Panc1 (cell line): ENCODE measurements at regions not wholly inside any gene's neighbourhood (a gene's known extent, or its start where the extent isn't known, plus 50 kb on each side); places are given as distances from the start of the nearest gene placed in this dataset.

Experiments
- ATAC-seq: fragments of 200-7000 bp; cut with Tn5 transposase; 2 replicates; pipeline ENCODE4 v1.9.1; 2020; ENCODE audit warnings: mild to moderate bottlenecking, moderate library complexity
- BruUV-seq: library from RNA; stranded (reverse); fragments of 400-500 nt; replicated peaks from 2 replicates; lab custom pipeline; 2021; lab: Mats Ljungman, UMichigan
- CTCF ChIA-PET: fragments of 300-600 bp; sonication (Branson Sonifier 250); formaldehyde crosslinking; loops from one replicate; lab custom pipeline; 2022; ENCODE audit warnings: antibody characterized with exemption; lab: Charles Lee
- POLR2A ChIA-PET: fragments of 300-600 bp; sonication (Branson Sonifier 250); formaldehyde crosslinking; loops from one replicate; lab custom pipeline; 2022; ENCODE audit warnings: antibody characterized with exemption; lab: Charles Lee
- DNase-seq: peaks from one replicate; pipeline ENCODE4 v3.0.0-alpha.2; 2010; ENCODE audit warnings: low read depth, low spot score
- H3K27ac ChIP-seq: 2 replicates; pipeline ENCODE4 v1.5.1; 2011; ENCODE audit warnings: mild to moderate bottlenecking, low read length, inconsistent platforms
- H3K27me3 ChIP-seq: fragments of 200-500 bp; sonication (Bioruptor generic); 2 replicates; pipeline ENCODE4 v1.6.0; 2014; ENCODE audit warnings: low read length, inconsistent platforms; ENCODE audit not compliant: control insufficient read depth, insufficient read depth
- H3K36me3 ChIP-seq: fragments of 200-500 bp; sonication (Bioruptor generic); 2 replicates; pipeline ENCODE4 v1.5.1; 2014; ENCODE audit warnings: inconsistent platforms, mild to moderate bottlenecking, low read length, moderate library complexity; ENCODE audit not compliant: control insufficient read depth, insufficient read depth
- H3K4me1 ChIP-seq: 2 replicates; pipeline ENCODE4 v1.5.1; 2011; ENCODE audit warnings: inconsistent platforms, mild to moderate bottlenecking, low read length, moderate library complexity; ENCODE audit not compliant: control insufficient read depth, insufficient read depth
- H3K4me3 ChIP-seq, 2 experiments: 2 replicates each; pipeline ENCODE4 v1.5.1; 2011 to 2012; ENCODE audit warnings: low read depth in 2 of 2, low read length in 2 of 2, mild to moderate bottlenecking in 2 of 2, inconsistent platforms in 1 of 2, moderate library complexity in 1 of 2
- H3K9me3 ChIP-seq: fragments of 200-500 bp; sonication (Bioruptor generic); 2 replicates; pipeline ENCODE4 v1.5.1; 2014; ENCODE audit warnings: low read depth, mild to moderate bottlenecking, inconsistent platforms, low read length, moderate library complexity; ENCODE audit not compliant: control insufficient read depth, insufficient read depth
- POLR2AphosphoS5 ChIP-seq: IDR thresholded peaks from 2 replicates; pipeline ENCODE4 v1.6.1; 2012; ENCODE audit warnings: mild to moderate bottlenecking, low read depth, low read length, moderate library complexity
- SIN3A ChIP-seq: IDR thresholded peaks from 2 replicates; pipeline ENCODE4 v1.6.1; 2012; ENCODE audit warnings: low read depth, mild to moderate bottlenecking, low read length, moderate library complexity, borderline replicate concordance; ENCODE audit not compliant: insufficient read depth
- TCF7L2 ChIP-seq: IDR thresholded peaks from 2 replicates; pipeline ENCODE4 v1.6.1; 2011; ENCODE audit warnings: mild to moderate bottlenecking, low read depth, low read length, inconsistent platforms
- in situ Hi-C: cut with HindIII; loops from 2 replicates; pipeline ENCODE4 v1.10.0; 2016; ENCODE audit warnings: low sequenced_read_pairs, low pct_unique_long_range_greater_than_20kb
- intact Hi-C: fragments of 100-400 bp; cut with micrococcal nuclease; formaldehyde crosslinking; loops from one replicate; pipeline ENCODE4 v1.10.0; 2022; ENCODE audit not compliant: unreplicated experiment
- TF ChIP-seq, protein P1 (sequence below): fragments of 450-650 bp; IDR thresholded peaks from 2 replicates; pipeline ENCODE4 v1.5.1; 2017; ENCODE audit warnings: mild to moderate bottlenecking
- TF ChIP-seq, protein P2 (sequence below), 2 experiments: IDR thresholded peaks; 2 replicates each; pipeline ENCODE4 v1.6.1; 2011 to 2012; ENCODE audit warnings: low read depth in 2 of 2, control low read depth in 1 of 2, low read length in 1 of 2, mild to moderate bottlenecking in 1 of 2, moderate library complexity in 1 of 2; ENCODE audit not compliant: insufficient read depth in 1 of 2

DNA sequence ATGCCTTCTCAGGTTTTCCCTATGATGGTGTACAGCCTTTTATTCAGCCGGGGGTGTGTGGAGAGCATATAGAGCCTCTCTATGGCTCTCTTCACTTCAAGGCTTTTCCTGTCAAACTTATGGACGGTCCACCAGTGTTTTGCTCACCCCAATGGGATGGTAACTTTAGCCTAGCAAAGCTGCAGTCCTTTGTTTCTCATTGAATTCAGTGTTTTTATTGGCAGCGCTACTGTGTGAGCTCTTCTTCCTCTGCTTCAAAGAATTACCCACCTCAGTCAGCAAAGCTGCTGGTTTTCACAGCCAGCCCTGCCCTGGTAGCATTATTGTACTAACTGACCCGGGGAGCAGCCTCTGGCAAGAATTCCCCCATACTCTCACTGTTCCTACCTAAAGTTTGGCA, 145.3 kb upstream of the RRP15 start:
- POLR2A ChIA-PET = no interaction called here
- Histone ChIP-seq H3K4me1 (no peaks in the 10 kb centered on the region), H3K27me3 (no peaks in the 10 kb centered on the region), H3K4me3 (no peak overlapping the region), H3K27ac (no peak overlapping the region), H3K9me3 (no peaks in the 10 kb centered on the region), H3K36me3 (no peaks in the 10 kb centered on the region)
- no peak for DNase-seq
- TF ChIP-seq, protein P1, sequence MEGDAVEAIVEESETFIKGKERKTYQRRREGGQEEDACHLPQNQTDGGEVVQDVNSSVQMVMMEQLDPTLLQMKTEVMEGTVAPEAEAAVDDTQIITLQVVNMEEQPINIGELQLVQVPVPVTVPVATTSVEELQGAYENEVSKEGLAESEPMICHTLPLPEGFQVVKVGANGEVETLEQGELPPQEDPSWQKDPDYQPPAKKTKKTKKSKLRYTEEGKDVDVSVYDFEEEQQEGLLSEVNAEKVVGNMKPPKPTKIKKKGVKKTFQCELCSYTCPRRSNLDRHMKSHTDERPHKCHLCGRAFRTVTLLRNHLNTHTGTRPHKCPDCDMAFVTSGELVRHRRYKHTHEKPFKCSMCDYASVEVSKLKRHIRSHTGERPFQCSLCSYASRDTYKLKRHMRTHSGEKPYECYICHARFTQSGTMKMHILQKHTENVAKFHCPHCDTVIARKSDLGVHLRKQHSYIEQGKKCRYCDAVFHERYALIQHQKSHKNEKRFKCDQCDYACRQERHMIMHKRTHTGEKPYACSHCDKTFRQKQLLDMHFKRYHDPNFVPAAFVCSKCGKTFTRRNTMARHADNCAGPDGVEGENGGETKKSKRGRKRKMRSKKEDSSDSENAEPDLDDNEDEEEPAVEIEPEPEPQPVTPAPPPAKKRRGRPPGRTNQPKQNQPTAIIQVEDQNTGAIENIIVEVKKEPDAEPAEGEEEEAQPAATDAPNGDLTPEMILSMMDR = no peak
- TF ChIP-seq, protein P2, sequence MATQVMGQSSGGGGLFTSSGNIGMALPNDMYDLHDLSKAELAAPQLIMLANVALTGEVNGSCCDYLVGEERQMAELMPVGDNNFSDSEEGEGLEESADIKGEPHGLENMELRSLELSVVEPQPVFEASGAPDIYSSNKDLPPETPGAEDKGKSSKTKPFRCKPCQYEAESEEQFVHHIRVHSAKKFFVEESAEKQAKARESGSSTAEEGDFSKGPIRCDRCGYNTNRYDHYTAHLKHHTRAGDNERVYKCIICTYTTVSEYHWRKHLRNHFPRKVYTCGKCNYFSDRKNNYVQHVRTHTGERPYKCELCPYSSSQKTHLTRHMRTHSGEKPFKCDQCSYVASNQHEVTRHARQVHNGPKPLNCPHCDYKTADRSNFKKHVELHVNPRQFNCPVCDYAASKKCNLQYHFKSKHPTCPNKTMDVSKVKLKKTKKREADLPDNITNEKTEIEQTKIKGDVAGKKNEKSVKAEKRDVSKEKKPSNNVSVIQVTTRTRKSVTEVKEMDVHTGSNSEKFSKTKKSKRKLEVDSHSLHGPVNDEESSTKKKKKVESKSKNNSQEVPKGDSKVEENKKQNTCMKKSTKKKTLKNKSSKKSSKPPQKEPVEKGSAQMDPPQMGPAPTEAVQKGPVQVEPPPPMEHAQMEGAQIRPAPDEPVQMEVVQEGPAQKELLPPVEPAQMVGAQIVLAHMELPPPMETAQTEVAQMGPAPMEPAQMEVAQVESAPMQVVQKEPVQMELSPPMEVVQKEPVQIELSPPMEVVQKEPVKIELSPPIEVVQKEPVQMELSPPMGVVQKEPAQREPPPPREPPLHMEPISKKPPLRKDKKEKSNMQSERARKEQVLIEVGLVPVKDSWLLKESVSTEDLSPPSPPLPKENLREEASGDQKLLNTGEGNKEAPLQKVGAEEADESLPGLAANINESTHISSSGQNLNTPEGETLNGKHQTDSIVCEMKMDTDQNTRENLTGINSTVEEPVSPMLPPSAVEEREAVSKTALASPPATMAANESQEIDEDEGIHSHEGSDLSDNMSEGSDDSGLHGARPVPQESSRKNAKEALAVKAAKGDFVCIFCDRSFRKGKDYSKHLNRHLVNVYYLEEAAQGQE (IDR thresholded peaks at IDR 0.05; ENCODE audit: insufficient read depth in 1 of 2, low read depth in 2 of 2, low read length in 1 of 2) = no peak
- TF ChIP-seq POLR2AphosphoS5 (no peak), TCF7L2 (no peak), SIN3A (no peak)
- BruUV-seq = no TSS peak
- in situ Hi-C loops = no loop called here
- no peak for ATAC-seq
- intact Hi-C loops = no loop called here
- CTCF ChIA-PET = no interaction called here

DNA sequence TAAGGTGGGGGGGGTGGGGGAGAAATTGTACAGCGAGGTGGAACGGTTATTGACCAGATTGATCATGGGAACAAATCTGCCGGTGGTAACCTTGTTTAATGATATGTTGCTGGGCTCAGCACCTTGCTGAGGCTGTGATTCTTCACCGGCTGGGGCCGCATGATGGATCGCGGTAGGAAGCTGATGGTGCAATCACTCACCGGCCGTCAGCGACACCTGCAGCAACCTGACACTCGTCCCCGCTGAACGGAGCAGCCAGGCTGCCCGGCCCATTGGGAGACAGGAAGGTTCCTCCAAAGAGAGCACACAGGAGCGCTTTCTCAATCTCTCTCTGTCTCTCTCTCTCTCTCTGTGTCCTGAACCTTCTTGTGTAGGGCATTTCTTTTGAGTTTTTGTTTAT, 128.5 kb upstream of the RRP15 start:
- no TSS peak for BruUV-seq
- Histone ChIP-seq H3K4me3 (no peak overlapping the region), H3K4me1 (no peaks in the 10 kb centered on the region), H3K9me3 (no peaks in the 10 kb centered on the region), H3K36me3 (no peaks in the 10 kb centered on the region), H3K27me3 (peaks cover 13% of the 10 kb centered on the region), H3K27ac (no peak overlapping the region)
- no peak for DNase-seq
- ChIA-PET CTCF (interaction anchor here (0.7 kb wide), 1 partner anchor 537 kb away, joined by 4 read pairs; no protein-coding TSS in a partner anchor), POLR2A (no interaction called here)
- in situ Hi-C loops = no loop called here
- TF ChIP-seq SIN3A (no peak), TCF7L2 (no peak), POLR2AphosphoS5 (no peak)
- TF ChIP-seq, protein P2 (IDR thresholded peaks at IDR 0.05; ENCODE audit: insufficient read depth in 1 of 2, low read depth in 2 of 2, low read length in 1 of 2) = no peak
- TF ChIP-seq, protein P1 = no peak
- no peak for ATAC-seq
- intact Hi-C loops = no loop called here
